Transverse colon (tissue), 4 donors: ENCODE measurements at regions not wholly inside any gene's neighbourhood (a gene's known extent, or its start where the extent isn't known, plus 50 kb on each side); places are given as distances from the start of the nearest gene placed in this dataset.
"Not testable (repeated sequence)": the region's sequence is repeated elsewhere in the genome, so short reads cannot be mapped to it uniquely, and the experiment has no call there.

Experiments used
- DNase-seq: peaks from one replicate; pipeline ENCODE4 v3.0.0-alpha.2; 2019
- H3K27ac ChIP-seq, 4 donors: fragments of 200-600 bp; sonication (generic); 2 replicates each; pipeline ENCODE4 v1.5.1; 2016 to 2018; ENCODE audit warnings: inconsistent platforms in 4 of 4
- H3K27me3 ChIP-seq: fragments of 200-600 bp; sonication (generic); 2 replicates; pipeline ENCODE4 v1.5.1; 2017; ENCODE audit warnings: inconsistent platforms
- H3K36me3 ChIP-seq, 4 donors: fragments of 200-600 bp; sonication (generic); 2 replicates each; pipeline ENCODE4 v1.5.1; 2017 to 2019; ENCODE audit warnings: inconsistent platforms in 4 of 4
- H3K4me1 ChIP-seq, 4 donors: fragments of 200-600 bp; sonication (generic); 2 replicates each; pipeline ENCODE4 v1.5.1; 2017 to 2020; ENCODE audit warnings: inconsistent platforms in 4 of 4
- H3K4me3 ChIP-seq, 4 donors: fragments of 200-600 bp; sonication (generic); 1 replicate in 1 of 4; 2 replicates in 3 of 4; pipeline versions ENCODE4 v1.5.1 to v1.6.1; 2017 to 2019; ENCODE audit warnings: inconsistent platforms in 4 of 4
- H3K9me3 ChIP-seq, 2 donors: fragments of 200-600 bp; sonication (generic); 2 replicates each; pipeline ENCODE4 v1.5.1; 2017 to 2019; ENCODE audit warnings: inconsistent platforms in 2 of 2
- CTCF ChIP-seq, 5 experiments: fragments of 200-600 bp in 3 of 5; fragments of 450-650 bp in 2 of 5; sonication (generic) in 3 of 5; IDR thresholded peaks; 1 replicate in 2 of 5; 2 replicates in 3 of 5; pipeline ENCODE4 v1.5.1; 2016 to 2017; ENCODE audit warnings: antibody characterized with exemption in 5 of 5, inconsistent platforms in 3 of 5, mild to moderate bottlenecking in 2 of 5, moderate library complexity in 1 of 5
- EP300 ChIP-seq: sonication (generic); formaldehyde crosslinking; IDR thresholded peaks from one replicate; pipeline ENCODE4 v1.6.1; 2017; ENCODE audit warnings: antibody characterized with exemption, low read depth
- POLR2A ChIP-seq: fragments of 450-650 bp; IDR thresholded peaks from one replicate; pipeline ENCODE4 v1.6.1; 2016; ENCODE audit warnings: antibody characterized with exemption, mild to moderate bottlenecking, moderate library complexity
- POLR2AphosphoS5 ChIP-seq, 3 donors: sonication (generic); formaldehyde crosslinking; IDR thresholded peaks; one replicate each; pipeline ENCODE4 v1.6.1; 2016; ENCODE audit warnings: antibody characterized with exemption in 3 of 3
- WGBS, 2 donors: methylation state at CpG; one replicate each; pipeline ENCODE4 v1.1.5; 2018; ENCODE audit warnings: low coverage in 1 of 2; 5-methylcytosine and 5-hydroxymethylcytosine counted together
- in situ Hi-C, 4 donors: fragments of 200-750 bp; cut with MboI; loops; one replicate each; pipeline versions ENCODE4 v1.15.0 to v1.15.1; 2017; ENCODE audit warnings: low sequenced_read_pairs in 3 of 4, low pct_ligation_motif_present in 1 of 4, low pct_unique_long_range_greater_than_20kb in 1 of 4
- intact Hi-C: fragments of 100-400 bp; cut with DNase I; formaldehyde crosslinking; loops from one replicate; pipeline ENCODE4 v1.15.1; 2023; ENCODE audit warnings: low total_unique reads

- intact Hi-C loops (no loop called here), in situ Hi-C loops (no loop called here)
- Histone ChIP-seq H3K36me3 (no peaks in the 10 kb centered on the region), H3K27ac (no peak overlapping the region), H3K27me3 (no peaks in the 10 kb centered on the region), H3K4me1 (no peaks in the 10 kb centered on the region), H3K9me3 (no peaks in the 10 kb centered on the region), H3K4me3 (no peak overlapping the region)
- TF ChIP-seq CTCF (IDR thresholded peaks at IDR 0.05) (no peak), POLR2AphosphoS5 (IDR thresholded peaks at IDR 0.05) (no peak), POLR2A (no peak), EP300 (no peak)
- no peak for DNase-seq
- 81 to 90% methylated on average over 5 to 16 of the region's 16 CpGs for WGBS, 2 donors
These were observed 474.8 kb downstream of the CDH10 start for GRCh38 chr5:24170026-24170425.

GRCh38 chr5:24170930-24171329, 473.8 kb downstream of the CDH10 start:
- 64% methylated on average over 2 of the region's 2 CpGs; no CpG with 5 or more reads in 1 of the 2 donors for WGBS, 2 donors
- in situ Hi-C loops, H3K4me3 ChIP-seq, H3K9me3 ChIP-seq, DNase-seq, H3K27me3 ChIP-seq, intact Hi-C loops, H3K4me1 ChIP-seq, H3K27ac ChIP-seq, H3K36me3 ChIP-seq: not testable (repeated sequence)

- Histone ChIP-seq H3K27me3 (no peaks in the 10 kb centered on the region), H3K4me1 (no peaks in the 10 kb centered on the region), H3K9me3 (no peaks in the 10 kb centered on the region), H3K36me3 (no peaks in the 10 kb centered on the region), H3K4me3 (no peak overlapping the region), H3K27ac (no peak overlapping the region)
- no peak for DNase-seq
- intact Hi-C loops (no loop called here), in situ Hi-C loops (no loop called here)
- TF ChIP-seq POLR2AphosphoS5 (IDR thresholded peaks at IDR 0.05) (no peak), CTCF (IDR thresholded peaks at IDR 0.05) (no peak), POLR2A (no peak), EP300 (no peak)
- WGBS, 2 donors = 81 to 83% methylated on average over 4 of the region's 4 CpGs
These were observed 467.0 kb downstream of the CDH10 start for GRCh38 chr5:24177821-24178220.

- Histone ChIP-seq H3K27ac (no peak overlapping the region), H3K36me3 (no peaks in the 10 kb centered on the region), H3K4me3 (no peak overlapping the region), H3K4me1 (no peaks in the 10 kb centered on the region), H3K27me3 (no peaks in the 10 kb centered on the region), H3K9me3 (peaks cover 0 to 3% of the 10 kb centered on the region in 2 donors)
- DNase-seq = no peak
- in situ Hi-C loops (no loop called here), intact Hi-C loops (no loop called here)
- no peak for TF ChIP-seq POLR2A
- no peak for TF ChIP-seq POLR2AphosphoS5 (IDR thresholded peaks at IDR 0.05)
- no peak for TF ChIP-seq EP300
- no peak for TF ChIP-seq CTCF (IDR thresholded peaks at IDR 0.05)
- 76 to 100% methylated on average over 1 to 2 of the region's 2 CpGs for WGBS, 2 donors
These were observed 460.8 kb downstream of the CDH10 start for GRCh38 chr5:24183981-24184380.

GRCh38 chr5:24188216-24188925, 456.4 kb downstream of the CDH10 start:
- Histone ChIP-seq H3K36me3 (no peaks in the 10 kb centered on the region), H3K27me3 (no peaks in the 10 kb centered on the region), H3K4me1 (no peaks in the 10 kb centered on the region), H3K9me3 (peaks cover 0 to 3% of the 10 kb centered on the region in 2 donors), H3K27ac (no peak overlapping the region), H3K4me3 (no peak overlapping the region)
- WGBS, 2 donors = 79 to 83% methylated on average over 7 of the region's 7 CpGs
- in situ Hi-C loops = no loop called here
- intact Hi-C loops = no loop called here
- no peak for DNase-seq
- TF ChIP-seq CTCF (IDR thresholded peaks at IDR 0.05) = no peak
- no peak for TF ChIP-seq EP300
- TF ChIP-seq POLR2A = no peak
- TF ChIP-seq POLR2AphosphoS5 (IDR thresholded peaks at IDR 0.05) = no peak
